Iris pigment epithelial cell (primary cell): ENCODE measurements at regions not wholly inside any gene's neighbourhood (a gene's known extent, or its start where the extent isn't known, plus 50 kb on each side); places are given as distances from the start of the nearest gene placed in this dataset.
"Not testable (repeated sequence)": the region's sequence is repeated elsewhere in the genome, so short reads cannot be mapped to it uniquely, and the experiment has no call there.

Experiments
- DNase-seq: peaks from one replicate; pipeline ENCODE4 v3.0.0-alpha.2; 2011; ENCODE audit warnings: low read depth

GRCh38 chr9:78122631-78123030 is 91.0 kb upstream of the GNAQ start:
- peak; percentile 42 for DNase-seq

DNA sequence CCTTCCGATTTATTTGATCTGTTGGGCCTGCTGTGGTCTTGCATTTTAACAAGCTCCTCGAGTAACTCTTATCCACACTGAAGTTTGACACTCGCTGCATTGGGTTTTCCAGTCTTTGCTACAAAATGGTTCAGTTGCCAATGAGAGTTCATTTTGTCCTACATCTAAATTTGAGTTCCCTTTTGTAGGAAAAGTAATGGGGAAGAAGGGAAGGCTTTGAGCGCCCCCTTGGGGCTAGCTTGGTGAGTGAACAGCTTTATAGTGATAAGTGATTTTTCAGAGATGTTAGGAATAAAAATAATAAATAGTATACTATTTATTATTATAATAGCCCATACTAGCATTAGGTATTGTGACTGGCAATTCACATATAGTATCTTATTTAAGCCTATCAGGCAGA is 89.9 kb upstream of the GNAQ start:
- peak; percentile 56 for DNase-seq

- DNase-seq: peak; percentile 72
Measured at GRCh38 chr9:78118742-78119473, 87.3 kb upstream of the GNAQ start.

DNA sequence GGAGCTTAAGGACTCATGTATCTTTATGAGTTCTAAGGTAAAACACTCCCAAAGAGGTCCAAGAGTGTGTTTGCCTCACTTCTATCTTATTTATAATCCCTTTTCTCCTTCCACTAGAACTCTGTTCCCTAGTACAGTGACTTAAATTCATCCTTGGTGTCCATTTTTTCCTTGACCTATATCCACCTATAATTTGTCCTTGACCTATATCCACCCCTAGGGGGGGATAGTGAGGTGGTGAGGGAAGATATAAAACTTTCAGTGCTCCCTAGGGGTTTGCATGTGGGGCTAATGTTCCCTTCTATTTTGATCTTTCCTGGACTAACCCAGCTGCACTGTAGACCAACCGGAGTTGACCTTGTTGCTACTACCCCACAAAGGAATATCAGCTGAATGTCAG is 83.5 kb upstream of the GNAQ start:
- no peak for DNase-seq

- DNase-seq: no peak
Measured at GRCh38 chr9:78114581-78114980, 83.0 kb upstream of the GNAQ start.

DNA sequence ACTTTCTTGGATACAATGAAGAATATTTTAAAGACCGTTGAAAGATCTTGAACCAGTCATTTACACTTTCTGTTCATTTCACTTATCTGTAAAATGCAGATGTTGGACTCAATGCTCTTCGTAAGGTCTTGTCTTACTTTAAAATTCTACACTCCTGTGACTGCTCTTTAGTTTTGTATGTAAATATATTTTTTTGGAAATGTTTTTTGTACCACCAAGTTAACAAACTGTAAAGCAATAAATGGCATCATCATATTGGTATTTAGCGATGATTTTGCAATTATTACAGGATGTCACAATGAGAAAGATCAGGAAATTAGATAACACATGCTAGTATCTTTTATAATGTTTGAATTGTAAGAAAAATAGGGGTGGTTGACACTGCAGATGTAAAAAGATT is 80.8 kb upstream of the GNAQ start:
- no peak for DNase-seq

DNA sequence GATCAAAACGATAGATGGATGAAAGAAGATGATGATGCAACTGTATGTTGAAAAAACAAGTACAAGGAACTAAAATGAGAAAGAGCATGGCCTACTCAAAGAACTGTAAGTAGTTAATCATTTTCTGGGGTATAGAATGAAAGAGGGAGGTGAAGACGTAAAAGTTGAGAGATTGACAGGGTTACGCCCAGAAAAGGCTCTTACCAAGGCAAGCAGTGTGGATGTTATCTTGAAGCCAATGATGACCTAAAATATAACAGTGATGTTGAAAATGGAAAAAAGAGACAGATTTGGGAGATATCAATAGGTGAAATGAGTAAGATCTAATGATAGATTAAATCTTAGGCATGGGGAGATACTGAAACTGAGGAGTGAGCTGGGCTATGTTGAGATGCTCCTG is 80.4 kb upstream of the GNAQ start:
- DNase-seq: no peak

DNA sequence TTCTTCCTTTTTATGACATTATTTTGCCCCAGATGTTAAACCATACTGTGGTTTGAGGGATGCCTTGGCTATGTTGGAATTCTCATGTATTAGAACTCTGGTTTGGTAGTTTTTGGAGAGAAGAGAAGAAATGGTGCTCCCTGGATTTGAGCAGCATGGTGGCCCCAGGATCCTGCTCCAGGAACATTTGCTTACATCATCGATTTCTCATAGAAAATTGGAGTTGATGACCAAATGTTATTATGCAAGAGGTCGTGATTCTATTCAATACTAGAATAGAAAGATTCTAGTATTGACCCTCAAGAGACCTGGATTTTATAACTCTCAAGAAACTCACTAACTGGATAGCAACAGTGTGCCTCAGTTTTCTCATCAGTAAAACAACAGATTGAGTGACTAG is 77.5 kb upstream of the GNAQ start:
- no peak for DNase-seq

DNA sequence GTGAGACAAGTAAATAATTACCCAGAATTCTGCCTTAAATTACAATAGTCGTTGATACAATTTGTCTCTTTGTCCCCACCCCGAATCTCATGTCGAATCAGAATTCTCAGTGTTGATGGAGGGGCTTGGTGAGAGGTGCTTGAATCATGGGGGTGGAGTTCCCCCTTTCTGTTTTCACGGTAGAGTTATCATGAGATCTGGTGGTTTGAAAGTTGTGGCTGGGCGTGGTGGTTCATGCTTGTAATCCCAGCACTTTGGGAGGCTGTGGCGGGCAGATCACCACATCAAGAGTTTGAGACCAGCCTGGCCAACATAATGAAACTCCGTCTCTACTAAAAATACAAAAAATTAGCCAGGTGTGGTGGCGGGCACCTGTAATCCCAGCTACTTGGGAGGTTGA is 75.0 kb upstream of the GNAQ start:
- DNase-seq: not testable (repeated sequence)

- no peak for DNase-seq
Measured at GRCh38 chr9:78103971-78104433, 72.4 kb upstream of the GNAQ start.

DNA sequence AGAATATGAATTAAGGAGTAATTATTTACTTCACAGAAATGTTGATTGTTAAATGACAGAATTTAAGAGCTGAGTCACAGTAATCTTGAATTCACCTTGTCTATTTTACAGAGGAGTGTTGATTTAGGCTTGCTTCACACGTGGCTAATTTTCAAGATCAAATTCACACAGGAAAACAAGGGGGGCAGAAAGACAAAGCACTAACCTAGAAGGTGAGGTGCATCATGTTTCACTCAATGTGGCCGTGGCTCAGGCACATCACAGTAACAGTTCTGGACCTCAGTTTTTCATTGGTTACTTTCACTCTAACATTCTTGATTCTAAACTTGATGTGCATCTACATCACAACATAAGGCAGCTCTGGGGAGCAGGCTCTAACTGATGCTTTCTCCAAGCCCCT is 69.6 kb upstream of the GNAQ start:
- DNase-seq: no peak

DNA sequence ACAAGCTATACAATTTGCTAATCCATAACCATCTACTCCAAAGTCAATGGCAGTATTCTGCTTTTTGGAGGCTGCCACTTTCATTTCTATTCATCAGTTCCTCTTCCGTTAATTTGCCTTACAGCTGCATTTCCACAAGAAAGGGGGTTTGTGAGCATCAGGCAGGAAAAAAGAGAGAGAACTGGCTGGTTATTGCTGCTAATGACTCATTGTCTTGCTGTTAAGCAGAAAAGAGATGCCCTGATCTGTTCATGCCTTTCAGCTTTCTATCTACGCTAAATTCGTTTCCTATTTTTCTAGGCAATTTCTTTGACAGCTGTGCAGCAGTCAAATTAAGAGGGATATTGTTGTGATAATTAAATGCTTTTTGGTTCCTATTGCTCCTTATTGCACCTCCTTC is 65.9 kb upstream of the GNAQ start:
- no peak for DNase-seq

GRCh38 chr9:78091731-78092130 is 60.1 kb upstream of the GNAQ start:
- peak; percentile 55 for DNase-seq

GRCh38 chr9:78089111-78089510 is 57.5 kb upstream of the GNAQ start:
- no peak for DNase-seq

GRCh38 chr9:78088190-78088589 is 56.6 kb upstream of the GNAQ start:
- not testable (repeated sequence) for DNase-seq
